NB4 (cell line): ENCODE measurements at regions not wholly inside any gene's neighbourhood (a gene's known extent, or its start where the extent isn't known, plus 50 kb on each side); places are given as distances from the start of the nearest gene placed in this dataset.
"Not testable (repeated sequence)": the region's sequence is repeated elsewhere in the genome, so short reads cannot be mapped to it uniquely, and the experiment has no call there.

Experiments used
- DNase-seq: peaks from one replicate; pipeline ENCODE4 v3.0.0; 2010; ENCODE audit warnings: low read depth
- H3K4me3 ChIP-seq: one replicate; pipeline ENCODE4 v1.5.1; 2011; ENCODE audit warnings: mild to moderate bottlenecking, low read depth, low read length, moderate library complexity
- CTCF ChIP-seq: IDR thresholded peaks from one replicate; pipeline ENCODE4 v1.5.1; 2012; ENCODE audit warnings: low read depth, low read length
- MAX ChIP-seq: IDR thresholded peaks from 2 replicates; pipeline ENCODE4 v1.6.1; 2011; ENCODE audit warnings: low read depth, low read length
- MYC ChIP-seq: IDR thresholded peaks from 2 replicates; pipeline ENCODE4 v1.6.1; 2011; ENCODE audit warnings: low read depth, low read length
- POLR2A ChIP-seq: IDR thresholded peaks from 2 replicates; pipeline ENCODE4 v1.6.1; 2011; ENCODE audit warnings: mild to moderate bottlenecking; ENCODE audit not compliant: insufficient read length; ENCODE audit errors: extremely low read depth

- DNase-seq = no peak
- TF ChIP-seq POLR2A = no peak
- no peak for TF ChIP-seq CTCF
- TF ChIP-seq MYC = no peak
- TF ChIP-seq MAX = no peak
- H3K4me3 ChIP-seq = no peak overlapping the region
These were observed 56.9 kb upstream of the PRR5 start for GRCh38 chr22:44645083-44645482.

- DNase-seq, H3K4me3 ChIP-seq: not testable (repeated sequence)
These were observed 58.4 kb upstream of the PRR5 start for GRCh38 chr22:44643526-44644101.

- DNase-seq = no peak
- TF ChIP-seq POLR2A (no peak), MYC (no peak), MAX (no peak), CTCF (no peak)
- H3K4me3 ChIP-seq = no peak overlapping the region
These were observed 59.8 kb upstream of the PRR5 start for GRCh38 chr22:44642096-44642644.

- no peak for TF ChIP-seq MAX
- no peak for TF ChIP-seq POLR2A
- TF ChIP-seq CTCF = no peak
- no peak for TF ChIP-seq MYC
- DNase-seq = no peak
- no peak overlapping the region for H3K4me3 ChIP-seq
These were observed 61.3 kb upstream of the PRR5 start for GRCh38 chr22:44640618-44641155.

- TF ChIP-seq MYC (no peak), CTCF (no peak), POLR2A (no peak), MAX (no peak)
- DNase-seq = no peak
- no peak overlapping the region for H3K4me3 ChIP-seq
These were observed 62.0 kb upstream of the PRR5 start for GRCh38 chr22:44639891-44640617.

GRCh38 chr22:44638971-44639760 lies 62.8 kb upstream of the PRR5 start:
- TF ChIP-seq CTCF = no peak
- TF ChIP-seq MAX = no peak
- TF ChIP-seq MYC = no peak
- no peak for DNase-seq
- H3K4me3 ChIP-seq = no peak overlapping the region

GRCh38 chr22:44636502-44637206 lies 65.3 kb upstream of the PRR5 start:
- not testable (repeated sequence) for DNase-seq, H3K4me3 ChIP-seq

GRCh38 chr22:44635567-44635966 lies 66.4 kb upstream of the PRR5 start:
- not testable (repeated sequence) for DNase-seq, H3K4me3 ChIP-seq
